Left lung (tissue), 4 donors: ENCODE measurements at regions not wholly inside any gene's neighbourhood (a gene's known extent, or its start where the extent isn't known, plus 50 kb on each side); places are given as distances from the start of the nearest gene placed in this dataset.

ENCODE experiments used
- ATAC-seq: fragments of 200-7000 bp; cut with Tn5 transposase; one replicate; pipeline ENCODE4 v1.9.1; 2020; ENCODE audit warnings: moderate library complexity
- DNase-seq, 4 donors: peaks; one replicate each; pipeline ENCODE4 v3.0.0-alpha.2; 2013 to 2020
- H3K27ac ChIP-seq, 2 donors: fragments of 200-600 bp; sonication (generic) in 1 of 2; one replicate each; pipeline versions ENCODE4 v1.5.0 to v1.8.0; 2020 to 2021
- H3K27me3 ChIP-seq, 2 donors: fragments of 200-600 bp; sonication (generic) in 1 of 2; one replicate each; pipeline versions ENCODE4 v1.5.0 to v1.8.0; 2020 to 2021
- H3K36me3 ChIP-seq, 2 donors: fragments of 200-600 bp; sonication (generic) in 1 of 2; one replicate each; pipeline versions ENCODE4 v1.5.0 to v1.8.0; 2020 to 2021
- H3K4me1 ChIP-seq, 2 donors: fragments of 200-600 bp; one replicate each; pipeline ENCODE4 v1.8.0; 2021
- H3K4me3 ChIP-seq, 2 donors: fragments of 200-600 bp; sonication (generic) in 1 of 2; one replicate each; pipeline versions ENCODE4 v1.5.0 to v1.8.0; 2020 to 2021; ENCODE audit warnings: mild to moderate bottlenecking in 1 of 2
- H3K9me3 ChIP-seq, 2 donors: fragments of 200-600 bp; sonication (generic) in 1 of 2; one replicate each; pipeline versions ENCODE4 v1.5.0 to v1.8.0; 2020 to 2021
- CTCF ChIP-seq, 2 donors: fragments of 200-600 bp; sonication (generic) in 1 of 2; IDR thresholded peaks; one replicate each; pipeline versions ENCODE4 v1.5.0 to v1.8.0; 2021; ENCODE audit warnings: antibody characterized with exemption in 2 of 2
- intact Hi-C, 2 donors: fragments of 100-400 bp; cut with DNase I; formaldehyde crosslinking; loops; one replicate each; pipeline versions ENCODE4 v1.11.2 to v1.14.2; 2022
- donor health status: DM: no; HTN: yes; CAD: no.
- donor health status: DM: no; HTN: no; CAD: no.

GRCh38 chr5:164921722-164922121 is 1416.3 kb downstream of the MAT2B start:
- ATAC-seq, result no peak
- Histone ChIP-seq H3K4me1 (no peaks in the 10 kb centered on the region), H3K4me3 (no peak overlapping the region), H3K9me3 (peaks cover 0 to 63% of the 10 kb centered on the region in 2 donors), H3K27me3 (no peaks in the 10 kb centered on the region), H3K36me3 (no peaks in the 10 kb centered on the region), H3K27ac (no peak overlapping the region)
- no peak for DNase-seq
- TF ChIP-seq CTCF (IDR thresholded peaks at IDR 0.05), result no peak
- intact Hi-C loops, result no loop called here

GRCh38 chr5:164934039-164934438 is 1428.6 kb downstream of the MAT2B start:
- no peak overlapping the region for H3K27ac ChIP-seq
- TF ChIP-seq CTCF (IDR thresholded peaks at IDR 0.05), result no peak
- H3K4me1 ChIP-seq, result no peaks in the 10 kb centered on the region
- no peaks in the 10 kb centered on the region for H3K27me3 ChIP-seq
- ATAC-seq, result no peak
- H3K36me3 ChIP-seq, result no peaks in the 10 kb centered on the region
- intact Hi-C loops, result no loop called here
- no peak overlapping the region for H3K4me3 ChIP-seq
- DNase-seq, result peak in 1 of 4 donors; percentile 8
- peaks cover 0 to 30% of the 10 kb centered on the region in 2 donors for H3K9me3 ChIP-seq

GRCh38 chr5:164934561-164934960 is 1429.1 kb downstream of the MAT2B start:
- Histone ChIP-seq H3K27ac (no peak overlapping the region), H3K4me1 (no peaks in the 10 kb centered on the region), H3K27me3 (no peaks in the 10 kb centered on the region), H3K36me3 (no peaks in the 10 kb centered on the region), H3K4me3 (no peak overlapping the region), H3K9me3 (peaks cover 0 to 26% of the 10 kb centered on the region in 2 donors)
- DNase-seq (no peak), ATAC-seq (no peak)
- intact Hi-C loops, result no loop called here
- TF ChIP-seq CTCF (IDR thresholded peaks at IDR 0.05), result no peak

GRCh38 chr5:164941132-164941531 is 1435.7 kb downstream of the MAT2B start:
- Histone ChIP-seq H3K4me1 (no peaks in the 10 kb centered on the region), H3K9me3 (peaks cover 0 to 2% of the 10 kb centered on the region in 2 donors), H3K36me3 (no peaks in the 10 kb centered on the region), H3K4me3 (no peak overlapping the region), H3K27ac (no peak overlapping the region), H3K27me3 (no peaks in the 10 kb centered on the region)
- intact Hi-C loops, result no loop called here
- no peak for TF ChIP-seq CTCF (IDR thresholded peaks at IDR 0.05)
- DNase-seq (peak in 2 of 4 donors; percentile 8 to 18), ATAC-seq (no peak)

GRCh38 chr5:164950927-164951326 is 1445.5 kb downstream of the MAT2B start:
- no peak overlapping the region for H3K27ac ChIP-seq
- H3K36me3 ChIP-seq, result no peaks in the 10 kb centered on the region
- H3K4me1 ChIP-seq, result no peaks in the 10 kb centered on the region
- TF ChIP-seq CTCF (IDR thresholded peaks at IDR 0.05), result no peak
- H3K9me3 ChIP-seq, result no peaks in the 10 kb centered on the region
- intact Hi-C loops, result no loop called here
- DNase-seq (no peak), ATAC-seq (no peak)
- H3K4me3 ChIP-seq, result no peak overlapping the region
- H3K27me3 ChIP-seq, result no peaks in the 10 kb centered on the region
